Endothelial cell of hepatic sinusoid (primary cell): ENCODE measurements at regions not wholly inside any gene's neighbourhood (a gene's known extent, or its start where the extent isn't known, plus 50 kb on each side); places are given as distances from the start of the nearest gene placed in this dataset.

Experiments
- in situ Hi-C: cut with HindIII; loops from 2 replicates; pipeline ENCODE4 v1.10.0; 2017; ENCODE audit warnings: low sequenced_read_pairs

GRCh38 chr5:10173716-10174115 is 76.0 kb downstream of the ATPSCKMT start:
- in situ Hi-C loops: no loop called here

DNA sequence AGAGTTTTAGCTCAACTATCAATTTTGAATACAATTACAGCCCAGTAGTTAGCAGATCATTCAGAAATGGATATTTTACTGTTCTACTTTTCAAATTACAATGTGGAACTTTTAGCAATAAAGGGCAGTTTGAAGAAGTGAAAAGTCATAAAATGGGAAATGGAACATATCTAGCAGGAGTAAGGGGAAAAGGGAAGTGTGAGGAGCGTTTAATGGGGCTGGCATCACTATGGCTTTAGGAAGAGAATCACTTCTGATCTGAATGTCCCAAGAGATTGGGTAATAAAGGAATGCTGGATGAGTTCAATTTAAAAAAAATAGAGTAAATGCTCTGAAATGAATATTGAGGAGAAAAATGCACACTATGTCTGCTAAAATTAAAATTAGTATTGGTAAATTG is 77.4 kb downstream of the ATPSCKMT start:
- in situ Hi-C loops: no loop called here

DNA sequence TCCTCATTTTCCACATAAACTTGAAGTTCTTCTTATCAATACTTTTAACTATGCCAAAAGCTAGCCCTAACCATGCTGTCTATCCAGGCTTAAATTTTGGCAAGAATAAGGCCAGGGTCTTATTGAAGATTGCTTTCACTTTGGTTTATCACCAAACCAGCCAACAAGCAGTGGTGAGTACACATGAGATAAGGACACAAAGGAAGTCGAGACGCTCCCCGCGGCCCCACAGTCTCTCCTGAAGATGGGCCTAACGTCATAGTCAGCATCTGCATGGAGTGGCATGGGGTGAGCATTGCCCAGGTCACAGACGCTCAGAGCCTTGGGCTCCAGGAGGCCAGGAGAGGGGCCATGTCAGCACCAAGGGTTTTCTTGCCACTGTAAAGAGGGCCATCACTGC is 80.3 kb downstream of the ATPSCKMT start:
- in situ Hi-C loops: no loop called here

DNA sequence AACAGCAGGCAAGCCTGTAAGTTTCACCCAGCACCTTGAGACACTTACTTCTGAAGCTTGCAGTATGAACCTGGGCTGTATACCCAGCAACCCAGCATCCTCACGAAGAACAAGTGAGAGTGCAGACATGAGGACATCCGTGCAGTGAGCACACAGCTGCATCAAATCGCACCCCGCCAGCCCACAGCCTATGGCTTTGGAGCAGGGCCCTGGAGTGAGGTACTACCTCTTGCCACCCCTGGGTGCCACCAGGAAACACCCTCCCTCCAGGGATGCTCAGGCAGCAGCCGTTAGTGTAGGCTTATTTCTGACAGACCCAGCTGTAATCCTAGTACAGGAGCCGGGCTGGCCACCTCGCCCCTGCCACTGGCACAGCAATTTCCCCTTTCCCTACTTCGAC is 81.4 kb downstream of the ATPSCKMT start:
- in situ Hi-C loops: no loop called here

- in situ Hi-C loops: no loop called here
Measured at GRCh38 chr5:10167806-10168205, 81.9 kb downstream of the ATPSCKMT start.

- in situ Hi-C loops: no loop called here
Measured at GRCh38 chr5:10166392-10166791, 83.3 kb downstream of the ATPSCKMT start.

GRCh38 chr5:10162468-10162867 is 87.2 kb downstream of the ATPSCKMT start:
- in situ Hi-C loops: no loop called here

GRCh38 chr5:10161778-10162177 is 87.9 kb downstream of the ATPSCKMT start:
- in situ Hi-C loops: no loop called here

DNA sequence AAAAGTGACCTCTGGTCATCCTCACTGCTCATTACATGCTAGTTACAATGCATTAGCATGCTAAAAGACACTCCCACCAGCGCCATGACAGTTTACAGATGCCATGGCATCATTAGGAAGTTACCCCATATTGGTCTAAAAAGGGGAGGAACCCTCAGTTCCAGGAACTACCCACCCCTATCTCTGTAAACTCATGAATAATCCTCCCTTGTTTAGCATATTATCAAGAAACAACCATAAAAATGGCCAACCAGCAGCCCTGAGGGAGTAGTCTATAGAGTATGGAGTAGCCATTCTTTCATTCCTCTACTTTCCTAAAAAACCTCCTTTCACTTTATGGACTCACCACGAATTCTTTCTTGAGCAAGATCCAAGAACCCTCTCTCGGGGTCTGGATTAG is 89.4 kb downstream of the ATPSCKMT start:
- in situ Hi-C loops: no loop called here

GRCh38 chr5:10158886-10159285 is 90.8 kb downstream of the ATPSCKMT start:
- in situ Hi-C loops: no loop called here

DNA sequence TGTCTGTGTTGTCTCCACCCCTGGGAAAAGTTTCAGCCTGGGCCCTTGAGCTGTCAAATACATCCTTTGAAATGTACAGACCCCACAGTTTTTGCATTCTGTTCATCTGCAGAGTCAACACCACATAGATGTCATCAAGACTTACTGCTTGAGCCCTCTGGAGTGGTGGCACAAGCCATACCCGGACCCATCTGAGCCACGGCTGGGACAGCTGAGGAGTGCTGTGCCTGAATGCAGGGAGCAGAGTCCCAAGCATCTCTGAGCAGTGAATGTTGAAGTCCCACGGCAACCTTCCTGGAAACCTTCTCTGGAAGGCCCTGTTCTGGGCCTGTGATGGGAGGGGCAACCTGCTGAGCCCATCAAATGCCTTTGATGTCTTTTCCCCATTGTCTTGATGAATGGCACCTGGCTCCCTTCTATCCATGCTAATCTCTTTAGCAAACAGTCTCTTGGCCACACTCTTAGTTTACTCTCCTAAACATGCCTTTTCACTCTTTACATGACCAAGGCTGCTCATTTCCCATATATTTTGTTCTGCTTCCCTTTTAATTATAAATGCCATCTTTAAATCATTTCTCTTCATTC is 92.5 kb downstream of the ATPSCKMT start:
- in situ Hi-C loops: no loop called here

GRCh38 chr5:10155897-10156667 is 93.6 kb downstream of the ATPSCKMT start:
- in situ Hi-C loops: no loop called here

DNA sequence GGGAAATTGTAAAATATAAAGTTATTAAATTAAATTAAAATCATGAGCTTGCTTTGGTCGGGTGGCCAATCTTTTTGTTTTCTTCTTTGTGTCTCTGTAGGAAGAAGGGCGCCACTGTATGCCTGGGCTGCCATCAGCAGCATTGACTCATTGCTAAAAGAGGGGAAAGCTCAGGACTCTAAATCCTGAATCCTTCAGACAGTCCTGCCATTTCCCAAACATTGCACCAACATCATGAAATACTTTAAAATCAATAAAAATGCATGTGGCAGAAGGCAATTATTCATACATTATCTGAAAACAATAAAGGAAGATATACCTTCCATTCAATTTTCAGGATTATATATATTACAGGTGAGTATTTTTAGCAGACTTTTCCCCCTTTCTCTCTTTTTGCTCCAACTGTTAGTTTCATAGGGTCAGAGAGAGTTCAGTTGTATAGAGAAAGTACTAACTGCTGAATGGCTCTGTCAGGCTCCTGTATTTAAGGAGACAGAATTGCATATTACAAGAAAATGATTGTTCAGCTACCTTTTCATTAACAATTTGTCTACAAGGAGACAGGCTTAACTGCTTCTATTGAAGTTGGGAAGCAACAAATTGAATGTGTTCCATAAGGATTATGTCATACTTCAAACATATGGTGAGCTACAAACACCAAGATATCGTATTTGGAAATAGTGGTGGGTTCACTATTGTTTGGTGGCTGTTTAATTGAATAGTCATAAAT is 95.7 kb downstream of the ATPSCKMT start:
- in situ Hi-C loops: no loop called here

- in situ Hi-C loops: no loop called here
Measured at GRCh38 chr5:10153394-10153793, 96.3 kb downstream of the ATPSCKMT start.

GRCh38 chr5:10151656-10152055 is 98.0 kb downstream of the ATPSCKMT start:
- in situ Hi-C loops: no loop called here

- in situ Hi-C loops: no loop called here
Measured at GRCh38 chr5:10149911-10150310, 99.8 kb downstream of the ATPSCKMT start.

- in situ Hi-C loops: no loop called here
Measured at GRCh38 chr5:10145923-10146401, 103.7 kb downstream of the ATPSCKMT start.

DNA sequence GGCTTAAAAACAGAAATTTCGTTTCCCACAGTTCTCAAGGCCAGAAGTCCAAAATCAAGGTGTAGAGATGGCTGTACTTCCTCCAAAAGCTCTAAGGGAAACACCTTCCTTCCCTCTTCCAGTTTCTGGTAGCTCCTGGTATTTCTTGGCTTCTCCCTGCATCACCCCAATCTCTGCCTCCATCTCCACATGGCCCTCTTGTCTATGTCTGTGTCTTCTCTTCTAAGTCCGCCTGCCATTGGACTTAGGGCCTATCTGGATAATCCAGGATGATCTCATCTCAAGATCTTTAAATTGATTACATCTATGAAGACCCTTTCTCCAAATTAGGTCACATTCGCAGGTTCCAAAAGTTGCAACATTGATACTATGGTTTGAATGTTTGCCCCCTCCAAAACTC is 105.6 kb downstream of the ATPSCKMT start:
- in situ Hi-C loops: no loop called here

DNA sequence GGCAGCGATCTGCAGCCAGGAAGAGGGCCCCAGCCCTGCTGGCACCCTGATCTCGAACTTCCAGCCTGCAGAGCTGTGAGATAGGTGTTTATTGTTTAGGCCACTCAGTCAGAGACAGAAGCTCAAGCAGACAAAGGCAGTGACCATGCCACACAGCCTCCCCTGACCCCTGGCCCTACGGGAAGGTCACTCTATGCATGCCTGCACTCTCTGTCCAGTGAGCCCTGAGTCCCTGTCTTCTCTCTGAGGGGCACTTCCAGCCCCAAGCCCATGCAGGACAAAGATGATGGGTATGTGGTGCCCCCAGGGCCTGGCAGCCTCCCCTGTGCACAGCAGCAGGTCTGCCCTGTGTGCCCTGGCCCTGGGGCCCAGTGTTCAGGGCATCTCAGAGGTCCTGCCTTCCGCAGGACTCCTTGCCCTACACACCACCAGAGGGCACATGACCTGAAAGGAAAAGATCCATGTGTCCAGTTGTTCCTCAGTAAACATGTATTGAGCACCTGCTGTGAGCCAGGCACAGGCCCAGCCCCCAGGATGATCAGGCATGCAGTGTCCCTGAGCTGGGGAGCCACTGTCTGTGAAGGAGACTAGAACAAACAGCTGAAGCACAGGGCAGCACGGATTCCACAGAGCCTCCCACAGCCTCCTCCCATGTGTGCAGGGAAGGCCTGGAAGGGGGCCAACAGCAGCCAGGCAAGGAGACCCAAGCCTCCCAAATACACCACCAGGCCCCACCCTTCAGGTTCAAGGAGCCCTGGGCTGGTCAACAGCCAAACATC is 109.3 kb downstream of the ATPSCKMT start:
- in situ Hi-C loops: no loop called here

GRCh38 chr5:10138395-10139057 is 111.2 kb downstream of the ATPSCKMT start:
- in situ Hi-C loops: no loop called here

DNA sequence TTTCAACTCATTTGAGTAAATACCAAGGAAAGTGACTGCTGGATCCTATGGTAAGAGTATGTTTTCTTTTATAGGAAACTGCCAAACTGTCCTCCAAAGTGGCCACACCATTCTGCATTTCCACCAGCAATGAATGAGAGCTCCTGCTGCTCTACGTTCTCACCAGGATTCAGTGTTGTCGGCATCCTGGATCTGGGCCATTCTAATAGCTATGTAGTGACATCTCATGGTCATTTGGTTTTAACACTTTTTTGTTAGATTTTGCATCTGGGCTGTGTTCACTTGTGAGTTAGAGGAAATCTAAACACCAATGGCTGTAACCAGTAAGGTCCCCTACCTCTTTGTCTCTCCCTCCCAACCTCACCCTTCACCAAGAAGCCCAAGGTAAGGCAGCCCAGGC is 115.9 kb downstream of the ATPSCKMT start:
- in situ Hi-C loops: no loop called here
